GM04503 (cell line): ENCODE measurements at regions not wholly inside any gene's neighbourhood (a gene's known extent, or its start where the extent isn't known, plus 50 kb on each side); places are given as distances from the start of the nearest gene placed in this dataset.
"Not testable (repeated sequence)": the region's sequence is repeated elsewhere in the genome, so short reads cannot be mapped to it uniquely, and the experiment has no call there.

Experiments
- DNase-seq: peaks from one replicate; pipeline ENCODE4 v3.0.0-alpha.2; 2012; ENCODE audit warnings: low read depth

- no peak for DNase-seq
These were observed 143.2 kb downstream of the NPIPB5 start for GRCh38 chr16:22653876-22654275.

- DNase-seq: not testable (repeated sequence)
These were observed 145.9 kb downstream of the NPIPB5 start for GRCh38 chr16:22656573-22656972.

- DNase-seq: no peak
These were observed 149.2 kb downstream of the NPIPB5 start for GRCh38 chr16:22659933-22660332.

GRCh38 chr16:22660441-22661160 is 149.9 kb downstream of the NPIPB5 start:
- DNase-seq: no peak

GRCh38 chr16:22661161-22661647 is 150.5 kb downstream of the NPIPB5 start:
- no peak for DNase-seq

GRCh38 chr16:22662958-22663357 is 151.0 kb upstream of the HS3ST2 start:
- DNase-seq: not testable (repeated sequence)

DNA sequence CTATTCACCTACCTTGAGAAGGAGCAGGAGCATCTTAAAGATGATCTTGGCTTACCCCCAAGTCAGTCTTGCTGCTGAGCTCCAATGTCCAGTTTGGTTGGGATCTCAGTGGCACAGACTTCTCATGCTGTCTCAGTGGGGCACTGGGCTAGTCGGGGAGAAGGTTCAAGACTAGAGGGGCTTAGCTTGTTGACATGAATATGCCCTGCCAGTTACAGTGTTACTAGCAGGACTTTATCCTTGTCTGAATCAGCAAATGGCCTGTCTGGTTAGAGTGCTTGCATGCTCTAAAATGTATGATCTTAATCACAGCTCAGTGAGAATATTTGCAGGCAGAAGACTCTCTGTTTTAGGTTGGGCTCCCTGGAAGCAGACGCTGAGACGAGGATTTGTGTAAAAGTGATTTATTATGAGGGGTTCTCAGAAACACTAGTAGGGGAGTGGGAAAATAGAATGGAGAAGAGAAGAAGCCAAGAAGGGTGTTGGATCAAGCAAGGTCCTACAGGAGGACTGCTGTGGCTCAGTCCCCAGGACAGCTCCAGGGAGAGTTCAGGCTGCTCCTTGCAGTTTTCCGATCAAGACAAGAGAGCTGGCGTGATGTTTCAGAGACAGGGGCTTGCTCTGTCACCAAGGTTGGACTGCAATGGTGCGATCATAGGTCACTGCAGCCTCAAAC is 150.4 kb upstream of the HS3ST2 start:
- no peak for DNase-seq

DNA sequence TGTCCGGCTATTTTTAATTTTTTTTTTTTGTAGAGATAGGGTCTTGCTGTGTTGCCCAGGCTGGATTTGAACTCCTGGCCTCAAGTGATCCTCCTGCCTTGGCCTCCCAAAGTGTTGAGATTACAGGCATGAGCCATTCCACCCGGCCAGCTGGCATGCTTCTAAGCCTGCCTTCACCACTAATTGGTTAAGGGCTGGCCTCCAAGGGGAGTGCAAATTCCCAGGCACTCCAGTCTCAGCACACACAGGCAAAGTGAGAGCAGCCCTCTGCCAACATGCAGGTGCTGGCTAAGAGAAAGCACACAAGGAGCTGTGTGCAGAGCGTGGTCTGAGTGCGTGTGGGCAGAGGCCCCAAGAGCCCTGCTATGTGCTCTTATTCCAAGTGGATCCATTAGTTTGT is 149.8 kb upstream of the HS3ST2 start:
- no peak for DNase-seq

- no peak for DNase-seq
These were observed 149.4 kb upstream of the HS3ST2 start for GRCh38 chr16:22664561-22664997.

DNA sequence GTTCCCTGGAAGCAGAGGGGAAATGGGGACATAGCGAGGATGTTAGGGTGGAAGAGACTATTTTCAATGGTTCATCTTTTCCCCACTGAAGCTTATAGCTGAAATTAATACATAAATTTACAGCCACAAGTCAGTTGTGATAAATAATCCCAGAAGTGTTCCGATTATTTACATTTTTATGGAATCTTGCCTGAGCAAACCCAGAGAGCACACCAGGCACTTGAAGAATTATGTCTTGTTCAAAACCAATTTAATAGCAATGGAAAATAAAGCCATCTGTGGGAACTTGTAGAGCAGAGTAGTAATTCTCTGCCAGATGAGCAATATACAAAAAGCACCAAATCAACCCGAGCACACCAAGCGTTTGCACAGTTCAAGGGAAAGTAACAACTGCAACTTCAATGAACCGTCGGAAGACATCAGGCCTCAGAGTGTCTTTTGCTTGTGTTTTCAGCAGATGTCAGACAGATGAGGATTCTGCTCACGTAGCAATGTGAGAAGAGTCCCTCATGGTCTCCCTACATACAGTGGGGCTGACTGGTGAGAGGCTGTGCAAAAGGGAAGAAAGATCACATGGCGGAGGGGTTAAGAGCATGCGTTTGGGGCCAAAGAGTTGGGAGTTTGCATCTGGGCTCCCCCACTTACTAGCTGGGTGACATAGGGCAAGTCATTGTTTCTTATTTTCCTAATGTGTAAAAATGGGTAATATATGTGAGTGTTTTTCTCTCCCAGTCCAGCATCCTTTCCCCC is 148.7 kb upstream of the HS3ST2 start:
- no peak for DNase-seq

DNA sequence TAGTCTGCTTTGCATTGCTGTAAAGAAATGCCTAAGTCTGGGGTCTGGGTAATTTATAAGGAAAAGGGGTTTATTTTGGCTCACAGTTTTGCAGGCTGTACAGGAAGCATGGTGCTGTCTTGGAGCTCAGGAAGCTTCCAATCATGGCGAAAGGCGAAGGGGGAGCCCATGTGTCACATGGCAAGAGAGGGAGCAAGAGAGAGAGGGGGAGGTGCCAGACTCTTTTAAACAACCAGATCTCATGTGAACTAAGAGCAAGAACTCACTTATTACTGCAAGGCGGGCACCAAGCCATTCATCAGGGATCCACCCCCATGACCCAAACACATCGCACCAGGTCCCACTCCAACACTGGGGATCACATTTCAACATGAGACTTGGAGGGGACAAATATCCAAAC is 148.2 kb upstream of the HS3ST2 start:
- no peak for DNase-seq

DNA sequence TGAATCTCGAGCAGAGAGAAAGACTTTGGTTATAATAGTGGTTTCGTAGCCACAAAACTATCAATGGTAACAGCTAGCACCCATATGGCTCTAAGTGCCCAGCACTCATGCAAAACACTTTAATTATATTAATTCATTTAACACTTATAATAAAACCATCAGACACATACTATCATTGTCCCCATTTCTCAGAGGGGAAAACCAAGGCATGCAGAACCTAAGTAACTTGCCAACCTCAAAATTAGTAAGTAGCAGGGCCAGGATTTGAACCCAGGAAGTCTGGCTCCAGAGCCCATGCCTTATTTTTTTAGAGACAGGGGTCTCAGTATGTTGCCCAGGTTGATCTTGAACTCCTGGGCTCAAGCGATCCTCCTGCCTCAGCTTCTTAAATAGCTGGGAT is 145.6 kb upstream of the HS3ST2 start:
- DNase-seq: no peak

GRCh38 chr16:22670044-22670536 is 143.9 kb upstream of the HS3ST2 start:
- no peak for DNase-seq

- DNase-seq: no peak
These were observed 143.4 kb upstream of the HS3ST2 start for GRCh38 chr16:22670551-22671041.

DNA sequence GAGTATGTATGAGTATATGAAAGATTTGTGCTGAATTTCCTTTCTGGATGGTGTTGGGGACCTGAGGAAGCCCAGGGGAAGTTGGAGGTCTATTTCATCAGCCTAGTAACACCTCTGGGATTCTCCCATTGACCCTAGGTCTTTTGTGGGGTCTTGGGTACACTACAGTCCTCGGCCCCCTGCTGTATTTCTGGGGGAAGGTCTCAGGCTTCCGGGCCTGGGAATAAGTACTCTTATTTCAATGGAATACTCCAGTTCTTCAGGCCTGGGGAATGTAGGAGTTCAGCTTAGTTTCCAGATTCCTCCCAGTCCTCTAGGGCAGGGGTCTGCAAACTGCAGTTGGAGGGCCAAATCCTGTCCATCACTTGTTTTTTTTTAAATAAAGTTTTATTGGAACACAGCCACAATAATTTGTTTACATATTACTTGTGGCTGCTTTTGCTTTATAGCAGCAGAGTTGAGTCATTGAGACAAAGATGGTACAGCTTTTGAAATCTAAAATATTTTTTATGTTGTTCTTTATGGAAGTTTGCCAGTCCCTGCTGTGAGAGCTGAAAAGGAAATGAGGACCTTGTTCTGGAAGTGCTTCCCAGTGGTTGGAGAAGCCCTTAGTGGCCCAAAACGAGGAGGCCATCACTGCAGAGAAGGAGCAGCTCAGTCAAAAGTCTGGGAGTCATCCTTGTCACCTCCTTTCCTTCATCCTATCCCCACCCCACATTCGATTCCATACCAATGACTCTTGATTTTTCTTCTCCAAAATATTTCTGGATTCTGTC is 142.5 kb upstream of the HS3ST2 start:
- no peak for DNase-seq

GRCh38 chr16:22672830-22673210 is 141.1 kb upstream of the HS3ST2 start:
- DNase-seq: no peak

- no peak for DNase-seq
These were observed 140.5 kb upstream of the HS3ST2 start for GRCh38 chr16:22673421-22673831.

- DNase-seq: no peak
These were observed 139.2 kb upstream of the HS3ST2 start for GRCh38 chr16:22674832-22675191.

DNA sequence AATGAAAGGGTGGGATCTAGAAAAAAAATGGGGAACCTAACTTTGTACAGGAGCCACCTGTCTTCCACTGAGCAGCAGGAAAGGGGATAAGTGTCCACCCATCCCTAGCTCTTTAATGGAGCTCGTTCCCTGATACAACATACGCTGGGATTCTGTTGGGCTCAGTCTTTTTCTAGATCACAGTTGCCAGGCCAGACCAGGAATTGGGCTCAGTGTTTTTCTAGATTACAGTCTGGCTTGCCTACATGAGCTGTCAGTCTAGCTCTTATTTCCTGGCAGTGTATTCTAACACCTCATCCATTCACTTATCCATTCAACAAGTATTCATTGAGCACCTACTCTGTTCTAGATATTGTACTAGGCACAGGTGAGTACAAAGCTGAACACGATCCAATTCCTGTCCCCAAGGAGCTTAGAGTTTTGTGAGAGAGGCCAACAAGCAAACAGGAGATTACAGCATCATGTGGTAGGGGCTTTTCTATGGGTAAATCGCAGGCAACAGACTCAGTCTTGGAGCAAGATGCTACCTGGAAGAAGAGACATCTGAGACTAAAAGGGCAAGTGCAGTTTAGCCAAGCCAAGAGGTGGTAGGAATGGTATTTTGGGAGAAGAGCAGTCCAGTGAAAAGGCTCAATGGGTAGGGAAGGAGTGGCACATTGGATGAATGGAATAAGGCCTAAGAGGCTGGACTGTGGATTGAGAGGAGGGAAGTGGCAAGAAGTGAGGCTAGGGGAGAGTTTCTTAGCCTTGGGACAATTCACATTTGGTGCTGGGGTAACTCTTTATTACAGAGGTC is 138.0 kb upstream of the HS3ST2 start:
- no peak for DNase-seq

DNA sequence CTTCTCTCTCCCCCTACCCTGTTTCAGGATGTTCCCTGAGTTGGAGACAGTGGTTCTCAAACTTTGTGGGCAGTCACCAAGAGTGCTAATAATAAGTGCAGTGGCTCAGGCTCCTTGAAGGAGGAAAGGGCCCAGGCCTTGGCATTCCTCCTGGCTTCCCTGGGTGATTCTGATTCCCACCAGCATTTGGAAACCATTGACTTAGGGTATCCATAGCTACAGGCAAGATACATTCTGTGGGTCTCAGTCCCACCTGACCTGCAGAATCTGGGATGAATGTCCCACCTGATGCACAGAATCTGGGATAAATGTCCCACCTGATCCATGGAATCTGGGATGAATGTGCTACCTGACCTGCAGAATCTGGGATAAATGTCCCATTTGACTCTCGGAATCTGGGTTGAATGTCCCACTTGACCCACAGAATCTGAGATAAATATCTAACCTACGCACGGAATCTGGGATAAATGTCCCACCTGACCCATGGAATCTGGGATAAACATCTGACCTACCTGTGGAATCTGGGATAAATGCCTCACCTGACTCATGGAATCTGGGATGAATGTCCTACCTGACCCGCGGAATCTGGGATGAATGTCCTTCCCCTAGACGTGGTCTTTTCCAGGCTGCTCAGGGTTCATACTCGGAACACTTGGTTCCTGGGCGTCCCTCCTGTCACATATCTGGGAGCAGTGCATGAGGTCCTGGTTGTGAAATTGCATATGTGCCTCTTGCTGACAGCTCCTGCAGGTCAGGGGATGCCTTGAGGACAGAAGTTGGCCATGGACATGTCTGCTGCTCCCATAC is 136.7 kb upstream of the HS3ST2 start:
- DNase-seq: no peak
